ENCODE measurements at regions not wholly inside any gene's neighbourhood (a gene's known extent, or its start where the extent isn't known, plus 50 kb on each side); places are given as distances from the start of the nearest gene placed in this dataset.

DNA sequence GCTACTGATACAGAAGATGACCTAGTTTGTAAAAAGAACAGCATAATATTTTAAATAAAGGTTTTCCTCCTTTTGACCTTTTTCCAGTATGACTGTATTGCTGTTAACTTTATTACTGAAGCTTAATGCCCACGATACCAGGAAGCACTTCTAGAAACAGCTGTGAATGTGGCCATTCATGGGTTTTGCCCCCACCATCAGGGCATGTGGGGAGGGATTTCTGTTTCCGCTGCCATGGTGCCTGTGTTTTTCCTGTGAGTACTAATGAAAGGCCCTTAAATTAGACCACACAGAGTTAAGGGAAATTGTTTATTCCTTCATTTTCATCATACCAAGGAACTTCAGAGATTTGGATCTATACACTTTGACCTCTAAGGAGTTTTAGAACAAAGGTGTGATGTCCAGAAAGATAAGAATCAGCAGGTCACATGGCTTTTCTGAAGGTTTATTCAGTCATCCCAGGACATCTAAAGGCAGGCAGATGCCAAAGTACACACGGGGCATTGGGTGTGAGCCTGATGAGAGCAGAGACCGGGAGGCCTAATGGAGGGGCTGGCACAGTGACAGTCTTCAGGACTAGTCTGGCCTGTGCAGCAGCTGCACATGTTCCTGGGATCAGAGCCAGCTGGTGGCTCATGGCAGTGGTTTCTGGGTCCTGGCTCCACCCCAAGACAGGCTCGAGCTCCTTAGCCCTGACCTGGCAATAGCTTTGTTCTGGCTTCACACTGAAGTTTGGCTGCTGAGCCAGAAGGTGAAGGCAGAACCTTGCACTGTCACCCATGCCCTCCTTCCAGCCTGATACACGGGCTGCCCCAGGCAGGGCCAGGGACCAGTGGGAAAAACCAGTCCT lies 190.9 kb downstream of the REEP3 start:
- peak; percentile 84 for DNase-seq (ENCODE audit: low read depth)
- H3K27me3 ChIP-seq (ENCODE audit: control insufficient read depth, insufficient read depth, low read length) = no peaks in the 10 kb centered on the region
- TF ChIP-seq, protein P1, sequence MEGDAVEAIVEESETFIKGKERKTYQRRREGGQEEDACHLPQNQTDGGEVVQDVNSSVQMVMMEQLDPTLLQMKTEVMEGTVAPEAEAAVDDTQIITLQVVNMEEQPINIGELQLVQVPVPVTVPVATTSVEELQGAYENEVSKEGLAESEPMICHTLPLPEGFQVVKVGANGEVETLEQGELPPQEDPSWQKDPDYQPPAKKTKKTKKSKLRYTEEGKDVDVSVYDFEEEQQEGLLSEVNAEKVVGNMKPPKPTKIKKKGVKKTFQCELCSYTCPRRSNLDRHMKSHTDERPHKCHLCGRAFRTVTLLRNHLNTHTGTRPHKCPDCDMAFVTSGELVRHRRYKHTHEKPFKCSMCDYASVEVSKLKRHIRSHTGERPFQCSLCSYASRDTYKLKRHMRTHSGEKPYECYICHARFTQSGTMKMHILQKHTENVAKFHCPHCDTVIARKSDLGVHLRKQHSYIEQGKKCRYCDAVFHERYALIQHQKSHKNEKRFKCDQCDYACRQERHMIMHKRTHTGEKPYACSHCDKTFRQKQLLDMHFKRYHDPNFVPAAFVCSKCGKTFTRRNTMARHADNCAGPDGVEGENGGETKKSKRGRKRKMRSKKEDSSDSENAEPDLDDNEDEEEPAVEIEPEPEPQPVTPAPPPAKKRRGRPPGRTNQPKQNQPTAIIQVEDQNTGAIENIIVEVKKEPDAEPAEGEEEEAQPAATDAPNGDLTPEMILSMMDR (IDR thresholded peaks at IDR 0.05; ENCODE audit: insufficient read depth, low read length, poor library complexity, severe bottlenecking) = no peak
- H3K4me3 ChIP-seq (ENCODE audit: low read depth, low read length) = no peak overlapping the region
- H3K36me3 ChIP-seq (ENCODE audit: control insufficient read depth, insufficient read depth, low read length) = no peaks in the 10 kb centered on the region

DNA sequence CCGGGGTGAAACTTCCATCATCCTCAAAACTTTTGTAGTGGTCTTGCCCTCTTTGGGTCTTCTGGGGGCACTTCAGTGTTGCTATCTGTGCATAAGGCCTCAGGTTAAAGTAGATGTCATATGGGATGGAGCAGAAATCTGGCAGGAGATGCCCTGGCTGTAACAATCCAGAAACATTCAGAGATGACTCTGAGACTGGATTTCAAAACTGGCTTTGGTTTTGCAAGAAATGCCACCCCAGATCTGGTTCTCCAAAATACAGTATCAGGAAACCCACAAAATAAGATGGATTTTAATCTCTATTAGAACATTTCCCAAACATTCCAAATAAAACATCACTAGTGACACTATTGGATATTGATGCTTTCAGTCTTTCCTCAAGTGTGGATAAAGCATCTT lies 191.5 kb downstream of the REEP3 start:
- no peaks in the 10 kb centered on the region for H3K36me3 ChIP-seq (ENCODE audit: control insufficient read depth, insufficient read depth, low read length)
- no peak for DNase-seq (ENCODE audit: low read depth)
- TF ChIP-seq, protein P1 (IDR thresholded peaks at IDR 0.05; ENCODE audit: insufficient read depth, low read length, poor library complexity, severe bottlenecking) = no peak
- no peak overlapping the region for H3K4me3 ChIP-seq (ENCODE audit: low read depth, low read length)
- no peaks in the 10 kb centered on the region for H3K27me3 ChIP-seq (ENCODE audit: control insufficient read depth, insufficient read depth, low read length)

- DNase-seq (ENCODE audit: low read depth) = no peak
- TF ChIP-seq, protein P1 (IDR thresholded peaks at IDR 0.05; ENCODE audit: insufficient read depth, low read length, poor library complexity, severe bottlenecking) = no peak
Observed at GRCh38 chr10:63713191-63714144, 192.3 kb downstream of the REEP3 start.

GRCh38 chr10:63716016-63716580 lies 194.9 kb downstream of the REEP3 start:
- no peak for DNase-seq (ENCODE audit: low read depth)
- H3K27me3 ChIP-seq (ENCODE audit: control insufficient read depth, insufficient read depth, low read length) = no peaks in the 10 kb centered on the region
- no peaks in the 10 kb centered on the region for H3K36me3 ChIP-seq (ENCODE audit: control insufficient read depth, insufficient read depth, low read length)
- H3K4me3 ChIP-seq (ENCODE audit: low read depth, low read length) = no peak overlapping the region
- TF ChIP-seq, protein P1 (IDR thresholded peaks at IDR 0.05; ENCODE audit: insufficient read depth, low read length, poor library complexity, severe bottlenecking) = no peak

More at GRCh38 chr10:63713191-63714144, 192.3 kb downstream of the REEP3 start:
- no peaks in the 10 kb centered on the region for H3K27me3 ChIP-seq (ENCODE audit: control insufficient read depth, insufficient read depth, low read length)
- no peaks in the 10 kb centered on the region for H3K36me3 ChIP-seq (ENCODE audit: control insufficient read depth, insufficient read depth, low read length)
- no peak overlapping the region for H3K4me3 ChIP-seq (ENCODE audit: low read depth, low read length)

- Histone ChIP-seq H3K36me3 (ENCODE audit: control insufficient read depth, insufficient read depth, low read length) (no peaks in the 10 kb centered on the region), H3K4me3 (ENCODE audit: low read depth, low read length) (no peak overlapping the region), H3K27me3 (ENCODE audit: control insufficient read depth, insufficient read depth, low read length) (no peaks in the 10 kb centered on the region)
- TF ChIP-seq, protein P1 (IDR thresholded peaks at IDR 0.05; ENCODE audit: insufficient read depth, low read length, poor library complexity, severe bottlenecking) = no peak
- no peak for DNase-seq (ENCODE audit: low read depth)
Observed at GRCh38 chr10:63717027-63717715, 196.0 kb downstream of the REEP3 start.

All from kidney epithelial cell (primary cell).